Neural progenitor cell (in vitro differentiated cells): ENCODE measurements at regions not wholly inside any gene's neighbourhood (a gene's known extent, or its start where the extent isn't known, plus 50 kb on each side); places are given as distances from the start of the nearest gene placed in this dataset.

Experiments
- DNase-seq: peaks from one replicate; pipeline ENCODE4 v3.0.0-alpha.2; 2016; ENCODE audit warnings: low spot score
- H2AFZ ChIP-seq: fragments of 200-600 bp; sonication (generic); replicated peaks from 2 replicates; pipeline ENCODE4 v1.6.1; 2016; ENCODE audit warnings: antibody characterized with exemption
- H3F3A ChIP-seq: fragments of 200-600 bp; sonication (generic); 2 replicates; pipeline ENCODE4 v1.6.1; 2016; ENCODE audit warnings: antibody characterized with exemption, low read depth
- H3K27ac ChIP-seq: fragments of 200-600 bp; sonication (generic); 2 replicates; pipeline ENCODE4 v1.5.1; 2016; ENCODE audit warnings: mild to moderate bottlenecking
- H3K27me3 ChIP-seq: fragments of 200-600 bp; sonication (generic); 2 replicates; pipeline ENCODE4 v1.6.1; 2016; ENCODE audit warnings: mild to moderate bottlenecking, moderate library complexity
- H3K36me3 ChIP-seq: fragments of 200-600 bp; sonication (generic); 2 replicates; pipeline ENCODE4 v1.5.1; 2016
- H3K4me1 ChIP-seq: fragments of 200-600 bp; sonication (generic); 2 replicates; pipeline ENCODE4 v1.6.1; 2016; ENCODE audit warnings: mixed run types
- H3K4me2 ChIP-seq: fragments of 200-600 bp; sonication (generic); 2 replicates; pipeline ENCODE4 v1.6.1; 2016
- H3K4me3 ChIP-seq: fragments of 200-600 bp; sonication (generic); 2 replicates; pipeline ENCODE4 v1.5.1; 2016
- H3K79me2 ChIP-seq: fragments of 200-600 bp; sonication (generic); 2 replicates; pipeline ENCODE4 v1.6.1; 2016; ENCODE audit warnings: low read depth
- H3K9ac ChIP-seq: fragments of 200-600 bp; sonication (generic); 2 replicates; pipeline ENCODE4 v1.6.1; 2016
- H3K9me3 ChIP-seq: fragments of 200-600 bp; sonication (generic); 2 replicates; pipeline ENCODE4 v1.5.1; 2016; ENCODE audit warnings: low read depth
- H4K20me1 ChIP-seq: fragments of 200-600 bp; sonication (generic); 2 replicates; pipeline ENCODE4 v1.6.1; 2016; ENCODE audit warnings: low read depth
- H3K27ac Mint-ChIP-seq: 3 replicates; pipeline ENCODE4 v1.8.0; 2021; ENCODE audit warnings: mixed read lengths
- H3K27me3 Mint-ChIP-seq: 2 replicates; pipeline ENCODE4 v1.8.0; 2022; ENCODE audit warnings: low read depth, mild to moderate bottlenecking, inconsistent platforms, moderate library complexity, mixed read lengths; ENCODE audit not compliant: insufficient read depth
- H3K36me3 Mint-ChIP-seq: 3 replicates; pipeline ENCODE4 v1.8.0; 2021; ENCODE audit warnings: mixed read lengths
- H3K4me1 Mint-ChIP-seq: 3 replicates; pipeline ENCODE4 v1.8.0; 2021; ENCODE audit warnings: mixed read lengths
- H3K4me3 Mint-ChIP-seq: 3 replicates; pipeline ENCODE4 v1.8.0; 2021; ENCODE audit warnings: mild to moderate bottlenecking, moderate library complexity, mixed read lengths
- H3K9me3 Mint-ChIP-seq: 3 replicates; pipeline ENCODE4 v1.8.0; 2020; ENCODE audit warnings: mixed read lengths
- CTCF ChIP-seq: fragments of 200-600 bp; sonication (generic); IDR thresholded peaks from 2 replicates; pipeline ENCODE4 v1.5.1; 2017; ENCODE audit warnings: antibody characterized with exemption, mild to moderate bottlenecking
- EZH2 ChIP-seq: fragments of 200-600 bp; sonication (generic); IDR thresholded peaks from 2 replicates; pipeline ENCODE4 v1.6.1; 2017; ENCODE audit warnings: antibody characterized with exemption, mild to moderate bottlenecking, moderate library complexity
- EZH2phosphoT487 ChIP-seq: fragments of 200-600 bp; sonication (generic); IDR thresholded peaks from 2 replicates; pipeline ENCODE4 v1.6.1; 2017; ENCODE audit warnings: antibody characterized with exemption

GRCh38 chr11:123302751-123303195, 107.7 kb upstream of the CLMP start:
- Mint-ChIP-seq H3K36me3 (no peaks in the 10 kb centered on the region), H3K4me1 (peaks cover 46% of the 10 kb centered on the region), H3K9me3 (no peaks in the 10 kb centered on the region), H3K27me3 (peaks cover 22% of the 10 kb centered on the region), H3K27ac (no peak overlapping the region), H3K4me3 (peak overlapping the region; percentile 71)
- peak; percentile 27 for DNase-seq
- peaks cover 31% of the 10 kb centered on the region for H3K4me1 ChIP-seq
- no peaks in the 10 kb centered on the region for H3K9me3 ChIP-seq
- no peak overlapping the region for H3K27ac ChIP-seq
- H2AFZ ChIP-seq = no peak overlapping the region
- H3K36me3 ChIP-seq = no peaks in the 10 kb centered on the region
- no peak overlapping the region for H3K9ac ChIP-seq
- no peaks in the 10 kb centered on the region for H3K79me2 ChIP-seq
- TF ChIP-seq CTCF (no peak), EZH2phosphoT487 (no peak), EZH2 (no peak)
- H4K20me1 ChIP-seq = no peaks in the 10 kb centered on the region
- H3K27me3 ChIP-seq = peaks cover 47% of the 10 kb centered on the region
- H3F3A ChIP-seq = peaks cover 4% of the 10 kb centered on the region
- H3K4me2 ChIP-seq = peak overlapping the region; percentile 82
- H3K4me3 ChIP-seq = no peak overlapping the region

- Histone ChIP-seq H3K79me2 (no peaks in the 10 kb centered on the region), H2AFZ (peak overlapping the region; percentile 88), H3K4me2 (peak overlapping the region; percentile 82), H3K27ac (no peak overlapping the region), H3K4me3 (peak overlapping the region; percentile 43), H3K9me3 (no peaks in the 10 kb centered on the region), H3F3A (peaks cover 4% of the 10 kb centered on the region), H3K27me3 (peaks cover 47% of the 10 kb centered on the region), H3K9ac (no peak overlapping the region), H3K36me3 (no peaks in the 10 kb centered on the region), H3K4me1 (peaks cover 22% of the 10 kb centered on the region), H4K20me1 (no peaks in the 10 kb centered on the region)
- H3K27me3 Mint-ChIP-seq = peaks cover 26% of the 10 kb centered on the region
- no peak overlapping the region for H3K27ac Mint-ChIP-seq
- TF ChIP-seq EZH2phosphoT487 = no peak
- peak; percentile 82 for TF ChIP-seq CTCF
- TF ChIP-seq EZH2 = no peak
- peak overlapping the region; percentile 77 for H3K4me3 Mint-ChIP-seq
- peaks cover 41% of the 10 kb centered on the region for H3K4me1 Mint-ChIP-seq
- H3K9me3 Mint-ChIP-seq = no peaks in the 10 kb centered on the region
- DNase-seq = peak; percentile 94
- H3K36me3 Mint-ChIP-seq = no peaks in the 10 kb centered on the region
Observed at GRCh38 chr11:123301696-123302400, 106.8 kb upstream of the CLMP start.

- H3K4me1 ChIP-seq = peaks cover 20% of the 10 kb centered on the region
- H3K9me3 ChIP-seq = no peaks in the 10 kb centered on the region
- peaks cover 23% of the 10 kb centered on the region for H3K27me3 Mint-ChIP-seq
- no peaks in the 10 kb centered on the region for H4K20me1 ChIP-seq
- H3K27ac ChIP-seq = no peak overlapping the region
- H3K79me2 ChIP-seq = no peaks in the 10 kb centered on the region
- no peaks in the 10 kb centered on the region for H3K9me3 Mint-ChIP-seq
- no peak for TF ChIP-seq CTCF
- TF ChIP-seq EZH2phosphoT487 = no peak
- no peak for TF ChIP-seq EZH2
- no peak overlapping the region for H2AFZ ChIP-seq
- no peaks in the 10 kb centered on the region for H3K36me3 Mint-ChIP-seq
- H3K4me3 Mint-ChIP-seq = peak overlapping the region; percentile 59
- H3K4me2 ChIP-seq = peak overlapping the region; percentile 82
- peaks cover 47% of the 10 kb centered on the region for H3K27me3 ChIP-seq
- H3K4me3 ChIP-seq = no peak overlapping the region
- H3K27ac Mint-ChIP-seq = no peak overlapping the region
- DNase-seq = no peak
- H3K9ac ChIP-seq = no peak overlapping the region
- peaks cover 41% of the 10 kb centered on the region for H3K4me1 Mint-ChIP-seq
- peaks cover 4% of the 10 kb centered on the region for H3F3A ChIP-seq
- no peaks in the 10 kb centered on the region for H3K36me3 ChIP-seq
Observed at GRCh38 chr11:123301013-123301591, 106.1 kb upstream of the CLMP start.
